Neural progenitor cell (in vitro differentiated cells): ENCODE measurements at regions not wholly inside any gene's neighbourhood (a gene's known extent, or its start where the extent isn't known, plus 50 kb on each side); places are given as distances from the start of the nearest gene placed in this dataset.

Experiments used
- EZH2phosphoT487 ChIP-seq: fragments of 200-600 bp; sonication (generic); IDR thresholded peaks from 2 replicates; pipeline ENCODE4 v1.6.1; 2017; ENCODE audit warnings: antibody characterized with exemption
- TF ChIP-seq, protein P1 (sequence below): fragments of 200-600 bp; sonication (generic); IDR thresholded peaks from 2 replicates; pipeline ENCODE4 v1.5.1; 2017; ENCODE audit warnings: antibody characterized with exemption, mild to moderate bottlenecking

DNA sequence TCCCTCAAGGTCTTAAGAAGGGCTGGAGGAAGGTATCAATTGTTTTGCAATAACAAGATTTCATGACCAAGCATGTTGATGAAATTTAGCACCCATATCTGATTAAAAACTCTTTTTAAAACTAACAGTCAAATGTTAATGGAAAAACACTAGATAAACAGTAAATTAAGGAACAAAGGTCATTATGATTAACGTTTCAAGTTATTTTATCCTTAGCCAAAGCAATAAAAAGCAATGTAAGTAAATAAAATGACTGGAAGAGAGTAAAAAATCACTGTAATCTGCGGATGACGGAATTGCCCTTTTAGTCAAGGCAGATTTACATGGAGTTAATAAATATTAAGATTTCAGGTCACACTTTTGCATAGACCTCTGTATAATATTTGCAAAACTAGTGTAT is 179.5 kb upstream of the KLF6 start:
- TF ChIP-seq, protein P1, sequence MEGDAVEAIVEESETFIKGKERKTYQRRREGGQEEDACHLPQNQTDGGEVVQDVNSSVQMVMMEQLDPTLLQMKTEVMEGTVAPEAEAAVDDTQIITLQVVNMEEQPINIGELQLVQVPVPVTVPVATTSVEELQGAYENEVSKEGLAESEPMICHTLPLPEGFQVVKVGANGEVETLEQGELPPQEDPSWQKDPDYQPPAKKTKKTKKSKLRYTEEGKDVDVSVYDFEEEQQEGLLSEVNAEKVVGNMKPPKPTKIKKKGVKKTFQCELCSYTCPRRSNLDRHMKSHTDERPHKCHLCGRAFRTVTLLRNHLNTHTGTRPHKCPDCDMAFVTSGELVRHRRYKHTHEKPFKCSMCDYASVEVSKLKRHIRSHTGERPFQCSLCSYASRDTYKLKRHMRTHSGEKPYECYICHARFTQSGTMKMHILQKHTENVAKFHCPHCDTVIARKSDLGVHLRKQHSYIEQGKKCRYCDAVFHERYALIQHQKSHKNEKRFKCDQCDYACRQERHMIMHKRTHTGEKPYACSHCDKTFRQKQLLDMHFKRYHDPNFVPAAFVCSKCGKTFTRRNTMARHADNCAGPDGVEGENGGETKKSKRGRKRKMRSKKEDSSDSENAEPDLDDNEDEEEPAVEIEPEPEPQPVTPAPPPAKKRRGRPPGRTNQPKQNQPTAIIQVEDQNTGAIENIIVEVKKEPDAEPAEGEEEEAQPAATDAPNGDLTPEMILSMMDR: no peak
- TF ChIP-seq EZH2phosphoT487: no peak
